Fibroblast of skin of abdomen (primary cell): ENCODE measurements at regions not wholly inside any gene's neighbourhood (a gene's known extent, or its start where the extent isn't known, plus 50 kb on each side); places are given as distances from the start of the nearest gene placed in this dataset.
"Not testable (repeated sequence)": the region's sequence is repeated elsewhere in the genome, so short reads cannot be mapped to it uniquely, and the experiment has no call there.

ENCODE experiments used
- DNase-seq: peaks from one replicate; pipeline ENCODE4 v3.0.0-alpha.2; 2013

DNA sequence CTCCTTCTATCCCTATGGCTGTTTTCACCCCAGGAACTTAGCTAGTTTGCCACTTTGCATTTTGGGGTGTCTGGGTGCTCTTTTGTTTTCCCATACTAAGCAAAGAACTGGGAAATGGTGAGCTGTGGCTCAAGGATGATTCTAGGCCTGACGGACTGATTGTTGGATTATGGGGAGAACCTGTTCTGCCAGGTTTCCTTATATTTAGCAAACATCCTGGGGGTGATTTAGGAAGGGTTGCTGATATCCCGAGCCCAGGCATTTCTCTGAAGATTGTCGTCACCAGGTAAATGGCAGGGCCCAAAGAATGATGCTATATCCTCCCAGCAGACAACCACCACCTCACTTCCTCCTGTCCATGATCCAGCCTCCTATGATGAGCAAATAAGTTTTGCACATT lies 72.1 kb upstream of the GRB10 start:
- no peak for DNase-seq

DNA sequence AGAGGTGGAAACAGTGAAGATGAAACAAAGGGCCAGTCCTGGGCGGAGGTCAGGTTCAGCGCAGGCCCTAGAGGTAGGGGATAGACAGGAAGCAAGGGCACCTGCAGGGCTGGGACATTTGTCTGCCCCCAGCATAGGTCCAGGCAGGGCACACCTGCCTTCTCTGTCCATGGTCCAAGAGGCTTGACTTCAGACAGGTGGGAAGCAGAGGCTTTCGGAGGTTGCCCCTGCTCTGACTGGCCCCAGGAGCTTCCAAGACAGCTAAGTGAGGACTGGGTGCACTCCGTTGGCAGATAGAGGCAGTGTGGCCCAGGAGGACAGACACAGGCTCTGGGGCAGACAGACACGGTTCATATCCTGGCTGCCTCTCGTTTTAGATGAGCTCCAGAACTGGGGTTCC lies 71.6 kb upstream of the GRB10 start:
- DNase-seq: no peak

DNA sequence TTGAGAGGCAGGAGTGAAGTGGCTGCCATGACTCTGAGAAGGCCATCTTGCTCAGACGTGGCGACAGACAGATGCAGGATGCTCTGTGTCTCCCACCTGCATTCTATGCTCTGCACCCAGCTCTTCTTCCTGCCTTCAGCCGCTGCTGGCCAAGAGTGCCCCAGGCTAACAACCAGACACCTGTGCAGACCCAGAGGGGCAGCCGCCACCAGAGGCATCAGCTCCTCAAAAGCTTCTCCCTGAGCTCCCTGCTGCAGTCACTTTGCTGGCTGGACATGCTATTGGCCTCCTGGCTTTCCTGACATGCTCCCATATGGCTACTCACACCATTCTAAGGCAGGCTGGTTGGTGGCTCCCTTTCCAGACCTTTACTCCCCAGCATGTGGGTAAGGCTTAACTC lies 70.6 kb upstream of the GRB10 start:
- DNase-seq: no peak

DNA sequence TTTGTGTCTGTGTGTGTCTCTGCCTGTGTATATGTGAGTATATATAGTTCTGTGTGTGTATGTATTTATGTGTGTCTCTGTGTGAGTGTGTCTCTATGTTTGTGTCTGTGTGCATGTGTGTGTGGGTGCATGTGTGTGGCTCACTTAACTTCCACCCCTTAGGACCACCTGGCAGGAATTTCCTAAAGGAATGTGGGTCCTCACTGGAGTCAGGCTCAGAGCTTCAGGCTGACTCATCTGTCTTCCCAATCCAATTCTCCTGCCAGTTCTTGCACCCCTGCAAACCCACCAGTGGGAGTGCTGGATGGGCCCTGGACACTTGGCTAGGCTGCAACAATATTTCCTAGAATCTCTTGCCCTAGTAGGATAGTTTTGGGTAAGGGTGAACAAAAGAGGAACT lies 70.2 kb upstream of the GRB10 start:
- no peak for DNase-seq

DNA sequence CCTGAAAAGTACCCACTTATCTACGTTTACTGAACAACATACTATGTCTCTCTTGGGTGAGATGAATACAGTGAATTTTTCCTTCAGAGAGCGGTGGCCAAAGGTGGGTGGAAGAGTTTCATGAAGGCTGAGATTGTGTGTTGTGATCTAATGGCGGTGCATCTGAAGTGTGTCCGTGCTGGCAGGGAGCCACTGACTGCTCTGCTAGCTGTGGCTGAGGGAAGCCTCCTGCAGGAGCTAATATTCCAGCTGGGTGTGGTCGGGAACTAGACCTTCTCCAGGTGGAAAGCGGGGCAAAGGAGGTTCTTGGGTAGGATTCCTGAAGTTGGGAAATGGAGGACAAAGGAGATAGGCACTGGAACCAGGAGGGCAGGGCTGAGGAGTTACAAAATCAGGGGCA lies 69.2 kb upstream of the GRB10 start:
- DNase-seq: no peak

DNA sequence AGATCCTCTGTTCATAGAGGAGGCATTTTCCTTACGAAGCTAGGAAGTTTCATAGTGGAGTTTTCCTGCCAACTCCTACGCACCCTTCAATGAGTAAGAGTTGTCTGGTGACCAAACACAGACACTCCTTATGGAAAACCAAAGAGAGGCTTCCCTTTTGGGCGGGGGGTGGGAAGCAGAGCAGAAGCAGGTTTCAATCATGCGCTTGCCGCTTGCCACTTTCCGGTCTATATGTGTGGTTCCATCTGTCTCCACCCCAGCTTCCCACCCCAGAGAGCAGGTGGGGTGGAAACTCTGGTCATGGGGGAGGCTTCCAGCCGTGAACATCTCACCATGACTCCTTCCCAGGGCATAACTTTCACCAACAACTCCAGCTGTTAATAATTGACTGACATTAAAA lies 68.8 kb upstream of the GRB10 start:
- no peak for DNase-seq

DNA sequence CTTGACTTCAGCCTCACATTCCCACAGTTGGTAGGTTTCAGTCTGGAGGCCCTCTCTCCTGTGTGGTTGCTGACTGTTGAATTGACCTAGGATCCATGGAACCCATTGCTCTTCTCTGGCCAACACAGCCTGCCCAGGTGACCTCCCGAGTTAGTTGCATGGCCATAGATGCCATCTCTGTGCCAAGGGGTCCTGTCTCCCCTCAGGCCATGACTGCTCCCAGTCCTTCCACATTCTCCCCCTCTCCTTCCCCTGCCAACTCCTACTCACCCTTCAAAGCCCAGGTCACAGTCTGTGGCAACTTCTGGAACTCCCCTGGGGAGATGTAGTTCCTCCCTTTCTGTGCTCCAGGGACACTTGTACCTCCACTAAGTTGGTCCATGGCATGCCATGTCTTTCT lies 67.3 kb upstream of the GRB10 start:
- no peak for DNase-seq

DNA sequence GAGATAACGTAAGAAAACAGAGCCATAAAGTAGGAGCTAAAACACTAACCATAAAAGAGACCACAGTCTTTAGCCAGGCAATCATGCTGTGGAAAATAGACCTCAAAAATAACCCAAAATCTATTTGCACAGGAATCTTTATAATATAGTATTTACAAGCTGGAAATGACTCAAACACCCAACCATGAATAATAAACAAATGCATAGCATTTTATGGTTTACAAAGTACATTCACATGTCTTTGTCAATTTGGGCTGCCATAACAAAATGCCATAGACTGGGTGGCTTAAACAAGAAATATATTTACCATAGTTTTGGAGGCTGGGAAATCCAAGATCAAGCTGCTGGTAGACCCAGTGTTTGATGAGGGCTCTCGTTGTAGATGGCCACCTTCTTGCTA lies 65.5 kb upstream of the GRB10 start:
- no peak for DNase-seq

DNA sequence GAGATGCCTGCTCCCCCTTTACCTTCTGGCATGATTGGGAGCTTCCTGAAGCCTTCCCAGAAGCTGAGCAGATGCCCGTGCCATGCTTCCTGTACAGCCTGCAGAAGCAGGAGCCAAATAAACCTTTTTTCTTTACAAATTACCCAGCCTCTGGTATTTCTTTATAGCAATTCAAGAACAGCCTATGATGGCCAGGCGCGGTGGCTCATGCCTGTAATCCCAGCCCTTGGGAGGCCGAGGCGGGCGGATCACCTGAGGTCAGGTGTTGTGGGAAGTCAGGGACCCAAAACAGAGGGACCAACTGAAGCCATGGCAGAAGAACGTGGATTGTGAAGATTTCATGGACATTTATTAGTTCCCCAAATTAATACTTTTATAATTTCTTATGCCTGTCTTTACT lies 62.2 kb upstream of the GRB10 start:
- DNase-seq: not testable (repeated sequence)

DNA sequence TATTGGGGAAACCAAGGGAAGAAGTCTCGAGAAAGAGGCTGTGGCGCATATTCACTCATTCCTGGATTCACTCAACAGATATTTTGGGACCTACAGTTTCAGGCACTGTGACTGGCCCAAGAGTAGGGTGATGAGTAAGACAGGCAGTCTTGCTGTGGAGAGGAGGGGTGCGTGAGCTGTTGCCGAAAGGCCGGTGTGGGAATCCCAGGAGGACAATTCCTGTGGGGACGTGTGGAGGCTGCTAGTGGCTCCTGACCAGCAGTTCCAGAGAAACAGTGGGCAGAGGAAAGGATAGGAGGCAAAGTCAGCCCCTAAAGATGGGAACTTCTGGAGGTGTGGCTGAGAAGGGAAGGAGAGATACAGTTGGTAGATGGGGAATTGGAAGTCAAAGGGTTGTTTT lies 59.3 kb upstream of the GRB10 start:
- DNase-seq: no peak

DNA sequence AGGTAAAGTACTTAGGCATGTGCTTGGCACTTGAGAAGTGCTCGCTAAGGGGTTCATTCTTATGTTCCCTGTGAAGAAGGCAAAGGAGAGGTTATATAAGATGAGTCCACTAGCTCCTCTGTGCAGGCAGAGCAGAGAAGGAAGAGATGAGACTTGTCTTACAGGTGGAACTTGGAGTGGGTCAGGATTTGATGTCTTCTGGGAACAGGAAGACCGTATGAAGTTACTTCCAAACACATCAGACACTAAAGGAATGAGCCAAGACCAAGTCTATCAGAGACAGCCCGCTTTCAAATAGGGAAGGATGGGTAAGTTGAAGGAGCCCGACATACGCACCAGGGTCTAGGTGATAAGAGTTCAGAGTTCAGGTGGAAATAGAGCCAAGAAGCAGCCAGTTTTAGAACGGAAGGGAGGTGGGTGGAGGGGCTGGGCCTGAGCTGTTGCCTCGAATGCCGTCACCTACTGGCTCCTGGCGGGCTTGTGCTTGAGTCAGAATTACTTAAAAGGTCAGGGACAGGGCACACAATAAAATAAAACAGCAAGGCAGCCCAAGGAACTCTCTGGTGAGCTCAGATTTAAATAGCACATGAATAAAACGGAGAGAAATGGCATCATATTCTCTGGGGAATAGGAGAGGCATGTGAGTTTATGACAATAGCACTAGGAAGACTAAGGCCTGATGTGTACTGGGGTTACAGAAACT lies 56.1 kb upstream of the GRB10 start:
- peak; percentile 41 for DNase-seq

DNA sequence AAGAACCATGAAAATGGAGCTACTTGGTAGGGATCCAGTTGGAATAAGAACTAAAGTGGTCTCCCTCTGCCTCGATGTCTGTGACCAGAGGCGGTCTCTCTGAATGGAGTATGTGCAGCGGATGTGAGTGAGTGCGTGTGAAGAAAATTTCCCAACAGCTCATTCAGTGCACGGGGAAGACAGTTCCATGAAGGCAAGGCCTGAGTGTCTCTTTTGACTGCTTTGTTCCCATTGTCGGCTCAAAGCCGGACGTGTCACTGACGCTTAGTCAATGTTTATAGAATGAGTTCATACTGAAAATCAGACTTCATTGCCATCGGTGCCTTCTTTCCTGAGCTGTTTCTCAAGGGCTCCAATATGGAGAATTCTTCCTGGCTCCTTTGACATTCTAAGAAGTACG lies 55.3 kb upstream of the GRB10 start:
- peak; percentile 24 for DNase-seq

DNA sequence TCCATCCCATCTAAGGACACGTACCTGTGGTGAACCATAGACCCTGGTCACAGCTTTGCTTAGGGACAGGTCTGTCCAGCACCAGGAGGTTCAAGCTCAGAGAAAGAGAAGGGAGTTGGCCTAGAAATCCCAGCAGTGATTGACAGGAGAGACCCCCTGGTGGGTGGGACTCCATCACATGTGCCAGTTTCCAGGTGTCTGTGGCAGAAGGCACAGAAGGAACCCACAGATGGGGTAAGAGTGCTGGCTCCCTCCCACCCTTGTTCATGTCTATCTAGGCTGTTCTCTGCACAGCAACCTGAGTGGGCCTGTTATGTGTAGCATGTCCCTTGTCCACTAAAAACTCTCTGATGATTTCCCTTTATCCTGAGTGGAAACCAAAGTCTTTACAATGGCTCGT lies 54.0 kb upstream of the GRB10 start:
- no peak for DNase-seq

DNA sequence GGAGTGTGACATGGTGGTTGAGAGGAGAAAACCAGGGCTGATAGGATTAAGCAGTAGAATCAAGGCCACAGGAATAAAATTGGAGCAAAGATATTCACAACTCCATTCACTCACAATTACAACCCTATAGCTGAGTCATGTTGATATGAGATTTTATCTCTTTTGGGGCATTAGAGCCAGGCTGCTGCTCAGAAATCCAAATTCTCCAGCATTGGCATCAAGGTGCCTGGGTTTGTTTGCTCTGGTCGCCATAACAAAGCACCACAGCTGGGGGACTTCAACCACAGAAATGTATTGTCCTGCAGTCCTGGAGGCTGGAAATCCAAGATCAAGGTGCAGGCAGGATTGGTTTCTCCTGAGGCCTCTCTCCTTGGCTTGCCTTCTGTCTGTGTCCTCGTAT lies 52.5 kb upstream of the GRB10 start:
- DNase-seq: no peak

DNA sequence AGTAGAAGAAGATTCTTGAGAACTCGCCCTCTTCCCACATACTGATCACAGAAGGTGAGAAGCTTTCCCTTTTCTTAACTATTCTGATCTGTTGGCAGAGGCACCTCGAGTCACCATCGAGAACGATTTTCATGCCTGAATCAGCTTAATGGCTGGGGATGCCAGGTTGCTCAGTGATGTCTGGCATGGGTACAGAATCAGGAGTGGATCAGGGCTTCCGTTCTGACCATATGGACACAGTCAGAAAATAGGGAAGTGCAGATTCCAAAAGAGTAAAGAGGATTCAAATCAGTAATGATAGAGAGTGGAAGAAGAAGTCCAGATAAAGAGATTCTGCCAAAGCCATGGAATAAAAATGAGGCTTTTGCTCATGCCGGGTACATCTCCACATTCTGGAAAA lies 52.0 kb upstream of the GRB10 start:
- no peak for DNase-seq

DNA sequence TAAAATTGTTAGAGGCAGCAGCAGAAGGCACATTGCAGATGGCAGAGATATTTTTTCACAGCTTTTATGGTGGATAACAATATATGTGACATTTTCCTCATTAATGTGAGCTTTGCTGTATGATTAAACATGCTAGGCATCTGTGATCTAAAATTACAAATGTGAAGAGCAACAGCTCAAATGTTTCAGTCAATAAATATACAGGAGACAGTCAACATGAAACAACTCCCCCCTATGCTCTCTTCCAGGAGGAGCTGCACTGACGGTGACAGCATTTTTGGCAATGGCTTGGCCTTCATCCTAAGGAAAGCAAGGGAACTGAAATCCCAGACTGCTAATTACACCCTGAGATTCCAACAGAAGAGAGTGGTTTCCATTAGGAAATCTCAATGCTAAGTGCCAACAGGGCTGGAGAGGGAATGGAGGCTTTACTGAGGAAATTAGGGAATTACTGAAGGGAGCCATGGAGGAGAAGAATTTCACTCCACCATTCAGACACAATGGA lies 51.4 kb upstream of the GRB10 start:
- no peak for DNase-seq

DNA sequence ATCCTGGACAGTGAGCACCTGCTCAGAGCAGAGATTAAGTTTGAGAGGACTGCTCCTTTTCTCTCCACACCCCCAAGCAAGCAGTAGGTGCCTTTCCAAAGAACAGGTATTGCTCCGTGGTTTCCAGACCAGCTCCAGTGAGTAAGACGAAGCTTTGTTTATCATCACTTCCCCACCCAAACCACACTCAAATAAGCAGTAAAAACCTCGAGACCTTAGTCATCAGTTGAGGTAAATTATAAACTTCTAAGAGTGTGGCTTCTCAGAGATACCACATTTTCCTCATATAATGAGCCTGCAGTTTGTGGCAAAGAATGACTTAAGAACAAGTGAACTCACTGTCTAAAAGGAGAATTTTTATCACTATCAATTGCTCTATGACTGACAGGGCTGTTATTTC lies 50.0 kb upstream of the GRB10 start:
- DNase-seq: peak; percentile 45
